CD1c-positive myeloid dendritic cell (primary cell): ENCODE measurements at regions not wholly inside any gene's neighbourhood (a gene's known extent, or its start where the extent isn't known, plus 50 kb on each side); places are given as distances from the start of the nearest gene placed in this dataset.

Experiments
- DNase-seq: peaks from one replicate; pipeline ENCODE4 v3.0.0-alpha.2; 2016; ENCODE audit errors: extremely low spot score

DNA sequence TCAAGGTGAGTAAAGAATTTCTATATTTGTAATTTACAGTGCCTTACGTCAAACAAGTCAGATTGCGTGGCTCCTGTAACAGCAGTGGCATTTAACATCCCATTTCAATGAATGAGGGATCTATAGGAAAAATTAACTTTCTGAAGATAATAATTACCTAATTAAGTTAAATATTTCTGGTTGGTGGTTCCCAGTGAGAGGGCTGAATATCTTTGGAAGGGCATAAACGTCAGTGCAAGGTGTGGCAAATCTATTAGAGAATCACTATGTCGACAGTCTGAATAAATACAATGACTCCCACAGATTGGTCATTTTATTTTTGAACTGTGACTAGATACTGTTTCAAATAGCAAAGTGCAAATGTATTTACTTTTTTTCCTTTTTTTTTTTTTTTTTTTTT, 80.0 kb downstream of the S1PR1 start:
- DNase-seq = no peak

DNA sequence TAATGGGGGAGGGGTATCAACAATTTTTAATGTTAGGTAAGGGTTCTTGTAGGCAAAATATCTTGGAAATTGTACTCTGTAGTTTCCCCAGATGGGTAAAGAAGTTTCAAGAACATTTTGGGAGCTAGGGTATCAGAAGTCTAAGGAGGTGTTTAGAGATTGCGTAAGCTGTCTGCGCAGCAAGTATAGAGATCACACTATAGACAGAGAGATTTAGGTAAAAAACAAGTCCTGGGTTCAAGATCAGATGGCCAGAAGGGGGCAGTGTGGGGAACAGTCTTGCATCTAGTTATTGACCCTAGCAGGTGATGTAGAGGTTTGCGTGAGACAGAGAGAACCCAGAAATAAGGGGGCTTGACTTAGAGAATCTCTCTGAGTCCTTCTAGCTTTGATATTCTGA, 80.8 kb downstream of the S1PR1 start:
- no peak for DNase-seq

DNA sequence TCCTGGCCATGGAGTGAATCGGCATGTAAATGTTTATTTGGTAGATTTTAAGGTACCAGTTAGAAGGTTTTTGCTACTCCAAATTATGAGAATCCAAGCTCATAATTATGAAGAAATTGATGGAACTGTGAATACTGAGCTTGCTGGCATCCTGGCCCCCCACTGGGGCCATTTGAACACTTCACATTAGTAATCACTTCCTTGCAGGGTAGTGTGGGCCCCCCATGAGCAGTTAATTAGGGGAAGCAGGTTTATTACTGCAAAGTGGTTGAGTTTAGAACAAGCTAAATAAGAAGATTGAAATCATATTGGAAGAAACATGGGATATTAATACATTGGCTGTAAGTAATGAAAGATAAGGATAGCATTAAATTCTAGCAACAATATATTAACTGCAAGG, 86.7 kb downstream of the S1PR1 start:
- no peak for DNase-seq

DNA sequence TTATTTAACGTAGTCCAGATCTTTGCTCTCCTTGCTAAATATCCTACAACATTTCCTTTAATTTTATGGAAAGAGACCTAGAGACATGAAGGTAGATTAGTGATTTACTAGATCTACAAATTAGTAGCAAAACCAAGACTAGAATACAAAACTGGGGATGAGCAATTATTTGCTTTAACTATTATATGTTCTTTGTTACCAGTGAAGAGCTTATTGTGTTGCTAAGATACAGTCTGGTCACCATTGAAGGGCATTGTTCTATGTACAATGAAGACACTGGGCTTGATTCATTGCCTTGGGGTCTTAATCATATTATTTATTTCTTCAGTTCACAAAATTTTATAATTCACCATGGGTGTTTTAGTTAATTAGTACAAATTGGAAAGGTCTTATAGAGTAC, 88.3 kb downstream of the S1PR1 start:
- DNase-seq = no peak

DNA sequence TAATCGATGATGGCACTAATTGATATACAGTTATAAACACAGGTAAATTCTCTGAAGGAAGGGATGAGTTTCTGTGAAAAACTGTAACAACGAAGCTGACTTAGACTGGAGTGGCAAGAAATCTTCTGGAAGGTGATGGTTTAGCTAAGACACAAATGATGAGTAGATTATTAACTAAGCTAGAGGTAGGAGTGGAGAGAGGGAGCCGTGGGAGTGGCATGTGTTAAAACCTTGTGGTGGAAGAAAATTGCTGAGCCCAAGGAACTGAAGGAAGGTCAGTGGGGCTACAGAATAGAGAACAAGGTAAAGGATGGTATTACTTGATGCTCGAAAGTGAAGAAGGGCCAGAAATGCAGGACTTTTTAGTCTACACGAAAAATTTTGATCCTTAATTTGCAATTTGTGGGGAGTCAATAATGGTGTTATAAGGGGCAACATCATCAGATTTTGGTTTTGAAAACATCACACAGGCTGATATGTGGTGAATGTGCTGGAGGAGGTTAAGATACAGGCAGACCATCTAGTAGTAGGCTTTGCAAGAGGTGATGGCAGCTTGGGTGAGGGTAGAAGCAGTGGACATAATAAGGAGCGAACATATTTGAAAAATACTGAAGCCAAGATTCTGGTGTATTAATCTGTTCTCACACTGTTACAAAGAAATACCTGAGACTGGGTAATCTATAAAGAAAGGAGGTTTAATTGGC, 93.8 kb downstream of the S1PR1 start:
- DNase-seq = no peak

DNA sequence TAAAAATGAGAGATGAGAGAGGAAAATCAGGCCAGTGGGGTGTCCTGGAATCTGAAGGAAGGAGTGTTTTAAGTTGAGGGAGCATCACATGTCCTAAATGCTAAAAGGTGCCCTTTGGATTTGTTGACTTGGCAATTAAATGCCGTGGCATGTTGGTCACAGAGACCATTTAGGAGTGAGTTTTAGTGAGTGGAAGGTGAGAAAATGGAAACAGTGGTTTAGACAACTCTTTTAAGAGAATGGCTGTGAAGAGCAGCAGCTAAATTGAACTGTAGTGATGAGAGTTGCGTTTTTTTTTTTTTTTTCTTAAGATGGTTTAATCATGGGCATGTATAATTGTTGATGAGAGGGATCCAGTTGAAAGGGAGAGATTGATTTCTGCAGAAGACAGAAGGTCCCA, 95.0 kb downstream of the S1PR1 start:
- DNase-seq = no peak

DNA sequence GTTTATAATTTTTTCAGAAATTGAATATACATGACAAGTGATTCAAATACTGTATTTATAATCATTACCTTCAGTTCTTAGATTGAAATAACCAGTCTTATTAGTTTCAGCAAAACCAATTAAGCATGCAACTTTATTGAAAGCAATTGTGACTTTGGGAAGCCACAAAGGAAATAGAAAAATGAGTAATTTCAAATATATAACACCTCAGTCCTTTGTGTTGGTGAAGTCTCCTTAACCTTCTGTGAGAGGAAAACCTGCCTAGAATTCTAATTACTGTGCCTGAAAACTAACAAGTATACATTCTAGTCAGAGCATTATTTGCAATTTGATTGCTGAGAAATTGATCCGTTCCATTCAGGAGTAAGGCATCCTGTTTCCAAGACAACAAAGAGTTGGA, 95.8 kb downstream of the S1PR1 start:
- no peak for DNase-seq

DNA sequence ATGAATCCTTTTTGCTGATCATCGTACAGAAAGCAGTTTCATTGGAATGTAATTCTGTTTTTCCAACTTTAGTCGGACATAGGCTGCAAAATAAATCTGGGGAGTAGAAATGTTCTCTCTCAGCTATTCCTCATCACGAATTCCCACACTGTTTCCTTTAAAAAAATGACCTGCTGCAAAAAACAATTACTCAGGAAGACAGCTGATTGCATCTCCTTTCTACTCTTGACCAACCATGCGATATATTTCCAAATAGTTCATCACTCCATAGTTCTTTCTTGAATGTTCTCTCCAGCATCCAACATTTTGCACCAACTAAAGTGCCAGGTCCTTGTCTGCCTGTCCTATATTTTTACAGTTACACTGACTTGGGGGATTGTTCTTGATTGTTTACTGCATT, 96.4 kb downstream of the S1PR1 start:
- no peak for DNase-seq

DNA sequence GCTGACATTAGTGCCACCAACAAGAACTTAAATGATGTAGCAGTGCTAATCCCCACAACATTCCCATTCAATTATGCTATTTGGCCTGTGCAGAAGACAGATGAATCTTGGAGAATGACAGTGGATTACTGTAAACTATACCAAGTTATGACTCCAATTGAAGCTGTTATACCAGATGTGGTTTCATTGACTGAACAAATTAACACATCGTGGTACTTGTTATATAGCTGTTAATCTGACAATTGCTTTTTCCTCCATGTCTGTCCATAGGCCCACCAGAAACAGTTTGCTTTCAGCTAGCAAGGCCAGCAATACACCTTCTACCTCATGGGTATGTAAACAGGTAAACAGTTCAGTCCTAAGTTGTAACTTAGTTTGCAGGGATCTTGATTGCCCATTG, 101.1 kb downstream of the S1PR1 start:
- no peak for DNase-seq

DNA sequence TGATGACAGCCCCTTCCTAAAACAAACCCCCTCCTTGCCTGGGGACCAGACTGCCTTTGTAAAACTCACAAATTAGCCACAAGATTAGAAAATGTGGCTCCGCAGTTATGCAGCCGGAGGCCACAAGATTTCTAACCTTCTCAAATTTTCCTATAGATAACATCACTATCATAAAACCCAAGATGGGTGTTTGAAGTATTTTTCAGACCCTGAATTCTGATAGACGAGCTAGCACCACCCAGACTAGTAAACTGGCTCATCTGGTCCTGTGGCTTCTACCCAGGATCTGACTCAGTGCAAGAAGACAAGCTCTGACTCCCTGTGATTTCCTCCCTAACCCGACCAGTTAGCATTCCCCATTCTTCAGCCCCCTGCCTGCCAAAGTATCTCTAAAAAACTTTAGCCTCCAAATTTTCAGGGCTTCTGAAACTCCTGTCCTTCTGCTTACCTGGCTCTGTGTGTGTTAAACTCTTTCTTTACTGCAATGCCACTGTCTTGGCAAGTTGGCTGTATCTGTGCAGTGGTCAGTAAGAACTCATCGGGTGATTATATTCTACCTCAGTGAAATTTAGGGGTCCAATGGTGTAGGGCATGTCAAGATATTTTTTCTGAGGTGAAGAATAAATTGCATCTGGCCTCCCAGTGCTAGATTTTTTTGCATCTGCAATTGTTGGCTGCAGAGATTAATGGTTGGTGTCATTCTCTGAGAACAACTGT, 102.1 kb downstream of the S1PR1 start:
- DNase-seq = no peak

DNA sequence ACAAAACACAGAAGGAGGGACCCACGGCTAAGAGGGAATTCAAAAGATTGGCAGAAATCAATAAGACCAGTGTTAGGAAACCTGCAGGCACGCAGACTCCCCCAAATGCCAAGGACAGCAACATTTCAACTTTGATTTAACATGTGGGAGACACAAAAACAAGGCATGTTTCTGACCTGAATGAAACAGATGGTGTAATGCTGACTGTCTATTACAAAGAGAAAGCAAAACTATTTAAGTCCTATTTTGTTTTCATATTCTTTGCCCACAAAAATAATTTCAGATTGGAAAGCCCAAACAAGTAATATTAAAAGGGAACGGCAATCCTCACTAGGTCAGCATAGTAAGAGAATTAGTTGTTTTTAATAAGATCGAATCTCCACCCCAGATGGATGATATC, 107.9 kb downstream of the S1PR1 start:
- no peak for DNase-seq

DNA sequence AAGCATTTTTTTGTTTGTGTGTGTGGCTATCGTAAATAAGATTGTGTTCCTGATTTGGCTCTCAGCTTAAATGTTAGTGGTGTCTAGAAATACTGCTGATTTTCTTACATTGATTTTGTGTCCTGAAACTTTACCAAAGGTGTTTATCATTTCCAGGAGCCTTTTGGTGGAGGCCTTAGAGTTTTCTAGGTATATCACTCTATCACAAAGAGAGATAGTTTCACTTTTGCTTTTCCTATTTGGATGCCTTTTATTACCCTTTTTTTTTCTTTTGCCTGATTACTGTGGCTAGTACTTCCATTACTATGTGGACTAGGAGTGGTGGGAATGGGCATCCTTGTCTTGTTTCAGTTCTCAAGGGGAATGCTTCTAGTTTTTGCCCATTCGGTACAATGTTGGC, 109.6 kb downstream of the S1PR1 start:
- DNase-seq = no peak

DNA sequence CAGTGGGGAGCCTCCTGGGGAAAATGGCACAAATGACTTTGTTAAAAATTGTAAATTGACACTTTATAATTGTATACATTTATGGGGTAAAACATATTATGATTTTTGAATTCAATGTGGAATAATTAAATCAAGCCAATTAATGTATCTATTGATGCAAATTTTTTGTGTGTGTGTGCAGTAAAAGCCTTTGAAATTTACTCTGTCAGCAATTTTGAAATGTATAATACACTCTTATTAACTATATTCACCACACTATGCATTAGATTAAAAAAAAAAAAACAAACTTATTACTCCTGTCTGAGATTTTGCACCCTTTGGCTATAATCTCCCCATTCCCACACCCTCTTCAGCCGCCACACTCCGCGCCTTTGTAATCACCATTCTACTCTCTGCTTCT, 119.2 kb downstream of the S1PR1 start:
- no peak for DNase-seq

DNA sequence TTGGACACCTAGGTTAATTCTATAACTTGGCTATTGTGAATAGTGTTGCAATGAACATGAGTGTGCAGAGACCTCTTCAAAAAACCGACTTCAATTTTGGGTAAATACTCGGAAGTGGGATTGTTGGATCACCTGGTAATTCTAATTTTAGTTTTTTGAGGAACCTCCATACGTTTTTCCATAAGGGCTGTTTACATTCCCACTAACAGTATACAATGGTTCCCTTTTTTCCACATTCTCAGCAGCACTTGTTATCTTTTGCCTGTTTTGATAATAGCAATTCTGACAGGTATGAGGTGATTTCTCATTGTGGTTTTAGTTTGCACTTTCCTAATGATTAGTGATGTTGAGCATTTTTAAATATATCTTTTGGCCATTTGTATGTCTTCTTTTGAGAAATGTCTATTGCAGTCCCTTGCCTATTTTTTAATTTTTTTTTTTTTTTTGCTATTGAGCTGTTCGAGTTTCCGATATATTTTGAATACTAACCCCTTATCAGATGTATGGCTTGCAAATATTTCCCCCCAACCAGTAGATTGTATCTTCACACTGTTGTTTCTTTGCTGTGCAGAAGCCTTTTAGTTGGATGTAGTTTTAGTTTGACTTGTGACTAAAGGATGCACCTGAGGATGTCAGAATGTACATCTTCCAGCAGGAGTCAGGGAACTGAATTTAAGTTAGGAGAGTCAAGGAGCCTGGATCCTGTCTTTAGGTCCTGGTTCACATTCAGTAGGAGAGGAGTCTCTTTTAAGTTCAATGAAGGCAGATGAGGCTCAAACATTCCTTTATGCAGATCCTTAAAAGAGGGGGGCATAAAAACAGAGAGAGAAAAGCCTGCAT, 120.0 kb downstream of the S1PR1 start:
- DNase-seq = no peak

DNA sequence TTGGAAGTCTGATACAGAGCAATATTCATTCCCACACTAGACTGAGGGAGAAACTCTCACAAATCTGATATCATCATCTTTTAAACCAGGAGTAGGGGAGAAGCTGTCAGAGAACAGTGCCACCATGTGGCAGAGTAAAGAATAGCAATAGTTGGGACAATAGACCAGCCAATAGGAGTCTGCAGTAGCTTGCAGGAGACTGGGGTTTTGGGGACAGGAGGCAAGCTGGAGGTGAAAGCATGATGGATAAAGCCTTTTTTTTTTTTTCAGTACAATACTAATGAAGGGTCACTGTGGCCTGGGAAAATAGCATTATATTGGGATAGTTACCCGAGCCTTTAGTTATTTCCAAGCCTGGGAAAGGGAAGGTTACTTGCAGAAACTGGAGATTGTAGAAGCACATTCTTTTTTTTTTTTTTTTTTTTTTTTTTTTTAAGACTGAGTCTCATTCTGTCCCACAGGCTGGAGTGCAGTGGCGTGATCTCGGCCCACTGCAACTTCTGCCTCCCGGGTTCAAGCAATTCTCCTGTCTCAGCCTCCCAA, 120.7 kb downstream of the S1PR1 start:
- peak; percentile 77 for DNase-seq

DNA sequence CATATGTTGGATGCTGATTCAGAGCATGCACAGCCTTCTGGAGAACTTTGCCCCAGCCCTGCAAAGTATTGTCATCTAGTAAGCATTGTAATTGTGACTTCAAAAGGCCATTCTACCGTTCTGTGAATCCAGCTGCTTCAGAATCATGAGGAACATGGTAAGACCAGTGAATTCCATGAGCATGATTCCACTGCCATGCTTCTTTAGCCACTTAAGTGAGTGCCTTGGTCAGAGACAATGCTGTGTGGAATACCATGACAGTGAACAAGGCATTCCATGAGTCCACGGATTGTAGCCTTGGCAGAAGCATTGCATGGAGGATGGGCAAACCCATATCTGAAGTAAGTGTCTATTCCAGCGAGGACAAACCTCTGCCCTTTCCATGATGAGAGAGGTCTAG, 123.7 kb downstream of the S1PR1 start:
- DNase-seq = no peak

DNA sequence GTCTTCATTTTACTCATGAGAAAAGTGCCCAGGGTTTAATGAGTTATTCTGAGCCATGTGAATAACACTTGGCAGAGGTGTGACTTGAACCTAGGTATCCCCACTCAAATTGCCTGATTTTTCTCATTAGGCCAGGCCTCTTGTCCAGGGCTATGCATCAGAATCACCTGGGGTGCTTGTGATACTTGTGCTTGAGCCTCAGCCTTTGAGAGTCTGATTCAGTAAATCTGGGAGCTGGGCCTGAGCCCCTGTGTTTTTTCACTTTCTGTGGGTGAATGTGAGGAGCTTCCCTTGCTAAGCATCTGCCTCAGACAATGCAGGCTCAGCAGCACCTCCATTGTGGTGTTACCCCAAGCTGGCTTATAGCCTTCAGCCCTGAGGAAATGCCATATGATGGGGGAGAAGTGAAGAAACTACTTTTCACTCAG, 127.1 kb downstream of the S1PR1 start:
- DNase-seq = no peak

DNA sequence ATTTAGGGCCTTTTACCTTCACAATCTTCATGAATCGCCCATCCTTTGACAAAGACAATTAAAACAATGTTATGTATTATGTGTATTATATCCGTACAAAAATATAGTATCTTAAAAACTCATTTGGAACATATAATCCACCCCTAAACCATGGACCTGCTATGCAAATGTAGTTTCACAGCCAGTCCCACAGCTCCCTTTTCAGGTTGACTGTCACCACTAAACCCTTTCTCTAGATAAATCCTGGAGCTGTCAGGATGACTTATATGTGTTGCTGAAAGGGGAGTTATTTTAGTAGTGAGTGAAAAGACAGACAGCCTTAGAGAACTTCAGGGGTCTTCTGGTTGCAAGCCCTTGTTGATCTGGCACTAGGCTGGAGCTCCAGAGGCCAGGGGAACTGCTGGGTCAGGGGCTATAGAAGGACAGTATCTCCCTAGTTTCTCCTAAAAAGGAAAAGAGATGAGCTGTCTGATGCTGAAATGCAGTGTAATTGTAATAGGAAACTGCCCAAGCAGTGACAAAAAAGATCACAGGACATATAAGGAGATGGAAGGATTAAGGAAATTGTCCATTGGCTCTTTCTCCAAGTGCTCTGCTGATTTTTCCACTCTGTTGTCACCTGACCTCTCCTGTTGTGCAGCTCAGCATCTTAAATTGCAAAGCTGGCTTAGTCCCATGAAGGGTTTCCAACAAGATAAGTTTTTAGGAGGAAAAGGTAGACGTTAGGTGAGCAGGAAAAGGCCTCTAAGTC, 127.7 kb downstream of the S1PR1 start:
- no peak for DNase-seq

DNA sequence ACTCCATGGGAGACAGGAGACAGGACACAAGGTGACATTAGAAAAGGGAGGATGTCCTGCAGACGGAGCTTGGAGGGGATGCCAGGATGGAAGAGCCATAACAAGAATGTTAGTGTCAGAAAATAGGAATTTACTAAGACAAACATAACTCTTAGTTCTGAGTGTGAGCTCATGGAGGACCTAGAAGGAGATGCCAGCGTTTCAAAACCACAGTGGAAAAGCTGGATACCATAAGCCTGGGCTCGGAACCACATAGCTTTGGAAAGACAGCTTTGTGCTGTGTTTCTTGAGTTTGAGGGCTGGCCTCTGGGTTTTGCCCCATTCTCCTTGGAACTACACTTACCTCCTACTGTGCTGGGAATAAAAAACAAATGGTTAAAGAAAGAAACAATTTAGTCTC, 128.4 kb downstream of the S1PR1 start:
- no peak for DNase-seq

DNA sequence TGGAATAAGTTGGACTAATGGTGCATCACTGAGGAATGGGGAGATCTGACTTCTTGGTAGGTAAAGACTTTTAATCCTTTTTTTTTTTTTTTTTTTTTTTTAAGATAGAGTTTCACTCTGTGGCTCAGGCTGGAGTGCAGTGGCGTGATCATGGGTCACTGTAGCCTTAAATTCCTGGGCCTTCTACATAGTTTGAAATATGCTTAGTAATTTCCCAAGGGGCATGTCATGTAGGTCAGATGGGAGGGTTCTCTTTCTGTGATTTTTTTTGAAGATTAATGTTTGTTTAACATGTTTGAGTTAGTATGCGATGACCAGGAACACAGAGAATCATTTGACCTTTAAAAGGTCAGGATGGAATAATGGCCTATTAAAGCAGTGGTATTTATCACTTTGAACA, 129.1 kb downstream of the S1PR1 start:
- DNase-seq = no peak

DNA sequence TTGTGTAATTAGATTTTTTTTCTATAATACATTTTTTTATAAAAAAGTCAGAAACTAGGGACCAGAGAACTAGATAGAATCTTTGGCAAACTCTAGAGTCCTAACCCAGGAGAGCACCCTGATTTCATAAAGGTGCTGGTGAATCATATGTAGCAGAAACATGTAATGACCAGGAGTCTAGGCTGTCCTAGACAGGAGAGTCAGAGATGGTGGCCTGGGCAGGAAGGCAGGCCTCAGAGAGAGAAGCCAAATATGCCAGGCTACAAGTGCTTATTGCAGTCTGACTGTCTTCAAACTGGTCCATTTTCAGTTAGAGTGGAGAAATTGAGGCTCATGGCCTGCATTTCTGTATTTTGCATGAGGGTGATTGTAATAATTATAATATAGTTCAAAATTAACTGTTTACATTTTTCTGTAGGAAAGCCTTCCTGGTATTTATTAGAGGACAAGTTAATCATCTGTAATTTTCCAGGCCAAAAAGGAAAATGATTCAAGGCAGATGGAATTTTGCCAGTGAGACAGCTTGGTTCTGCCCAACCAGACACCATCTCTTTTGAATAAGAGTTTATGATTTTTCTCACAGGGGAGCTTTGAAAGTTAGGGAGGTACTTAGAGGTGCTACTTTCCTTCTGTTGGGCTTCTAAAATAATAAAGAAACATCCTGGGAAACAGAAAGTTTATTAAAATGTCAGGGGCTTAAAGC, 129.8 kb downstream of the S1PR1 start:
- no peak for DNase-seq
